Mammary epithelial cell (primary cell): ENCODE measurements at regions not wholly inside any gene's neighbourhood (a gene's known extent, or its start where the extent isn't known, plus 50 kb on each side); places are given as distances from the start of the nearest gene placed in this dataset.

Experiments used
- CTCF ChIP-seq, 2 donors: IDR thresholded peaks in 1 of 2; conservative IDR thresholded peaks in 1 of 2; 2 replicates each; pipeline ENCODE4 v1.5.1; 2011 to 2012; ENCODE audit warnings: inconsistent platforms in 2 of 2, low read length in 2 of 2, mild to moderate bottlenecking in 2 of 2, control low read depth in 1 of 2, low read depth in 1 of 2; ENCODE audit not compliant: insufficient read depth in 1 of 2; ENCODE audit errors: extremely low read depth in 1 of 2
- EZH2 ChIP-seq: IDR thresholded peaks from 2 replicates; pipeline ENCODE4 v1.6.1; 2012; ENCODE audit warnings: low read length, inconsistent platforms, borderline replicate concordance

GRCh38 chr12:84554199-84554723 is 358.3 kb downstream of the SLC6A15 start:
- TF ChIP-seq CTCF (conservative IDR thresholded peaks at IDR 0.05 in 1 of 2, IDR thresholded peaks at IDR 0.05 in 1 of 2; ENCODE audit: extremely low read depth in 1 of 2, insufficient read depth in 1 of 2, low read depth in 1 of 2, low read length in 2 of 2), result no peak
- TF ChIP-seq EZH2, result no peak
